Astrocyte (in vitro differentiated cells and primary cell): ENCODE measurements at regions not wholly inside any gene's neighbourhood (a gene's known extent, or its start where the extent isn't known, plus 50 kb on each side); places are given as distances from the start of the nearest gene placed in this dataset.

Source experiments
- DNase-seq: peaks from one replicate; pipeline ENCODE4 v3.0.0-alpha.2; 2010; ENCODE audit warnings: low read depth
- FAIRE-seq: peaks from 2 replicates; lab custom pipeline; 2011; peaks lifted over from hg19 to GRCh38; lab: Jason Lieb, UNC
- H2AFZ ChIP-seq: 2 replicates; pipeline ENCODE4 v1.6.0; 2012; ENCODE audit warnings: low read depth, low read length, inconsistent platforms
- H3K27ac ChIP-seq: 2 replicates; pipeline ENCODE4 v1.5.1; 2011; ENCODE audit warnings: low read depth, low read length, inconsistent platforms
- H3K27me3 ChIP-seq: 2 replicates; pipeline ENCODE4 v1.6.0; 2011; ENCODE audit warnings: low read length, inconsistent platforms; ENCODE audit not compliant: insufficient read depth
- H3K36me3 ChIP-seq: 2 replicates; pipeline ENCODE4 v1.5.1; 2011; ENCODE audit warnings: low read length, inconsistent platforms; ENCODE audit not compliant: insufficient read depth
- H3K4me1 ChIP-seq: 2 replicates; pipeline ENCODE4 v1.5.1; 2011; ENCODE audit warnings: low read length, inconsistent platforms; ENCODE audit not compliant: insufficient read depth
- H3K4me2 ChIP-seq: 2 replicates; pipeline ENCODE4 v1.6.0; 2012; ENCODE audit warnings: low read length, inconsistent platforms
- H3K4me3 ChIP-seq: 2 replicates; pipeline ENCODE4 v1.5.1; 2011; ENCODE audit warnings: low read depth, mild to moderate bottlenecking, low read length, inconsistent platforms; ENCODE audit not compliant: insufficient read depth
- H3K79me2 ChIP-seq: 2 replicates; pipeline ENCODE4 v1.6.0; 2012; ENCODE audit warnings: mild to moderate bottlenecking, low read length, inconsistent platforms; ENCODE audit not compliant: insufficient read depth
- H3K9ac ChIP-seq: 2 replicates; pipeline ENCODE4 v1.6.0; 2012; ENCODE audit warnings: mild to moderate bottlenecking, low read length, inconsistent platforms
- H3K9me3 ChIP-seq: 2 replicates; pipeline ENCODE4 v1.5.1; 2012; ENCODE audit warnings: low read depth, mild to moderate bottlenecking, low read length, inconsistent platforms; ENCODE audit not compliant: insufficient read depth
- H4K20me1 ChIP-seq: 2 replicates; pipeline ENCODE4 v1.6.0; 2012; ENCODE audit warnings: low read length, inconsistent platforms; ENCODE audit not compliant: insufficient read depth
- H3K27ac Mint-ChIP-seq: one replicate; pipeline ENCODE4 v1.8.0; 2021; ENCODE audit warnings: mild to moderate bottlenecking, mixed read lengths; ENCODE audit not compliant: unreplicated experiment
- H3K27me3 Mint-ChIP-seq: one replicate; pipeline ENCODE4 v1.8.0; 2021; ENCODE audit warnings: low read depth, mixed read lengths; ENCODE audit not compliant: unreplicated experiment
- H3K36me3 Mint-ChIP-seq: one replicate; pipeline ENCODE4 v1.8.0; 2021; ENCODE audit warnings: low read depth, mixed read lengths; ENCODE audit not compliant: unreplicated experiment
- H3K4me1 Mint-ChIP-seq: one replicate; pipeline ENCODE4 v1.8.0; 2021; ENCODE audit warnings: low read depth, mixed read lengths; ENCODE audit not compliant: unreplicated experiment
- H3K4me3 Mint-ChIP-seq: one replicate; pipeline ENCODE4 v1.8.0; 2021; ENCODE audit warnings: mild to moderate bottlenecking, moderate library complexity, mixed read lengths; ENCODE audit not compliant: unreplicated experiment
- H3K9me3 Mint-ChIP-seq: one replicate; pipeline ENCODE4 v1.8.0; 2021; ENCODE audit warnings: mild to moderate bottlenecking, mixed read lengths; ENCODE audit not compliant: unreplicated experiment
- CTCF ChIP-seq: IDR thresholded peaks from 2 replicates; pipeline ENCODE4 v1.5.1; 2011; ENCODE audit warnings: low read depth, mild to moderate bottlenecking, inconsistent platforms, low read length, moderate library complexity; ENCODE audit not compliant: insufficient read depth
- EZH2 ChIP-seq: IDR thresholded peaks from 2 replicates; pipeline ENCODE4 v1.6.1; 2012; ENCODE audit warnings: mild to moderate bottlenecking, low read length, inconsistent platforms; ENCODE audit not compliant: insufficient read depth

GRCh38 chrY:7684546-7684945 lies 773.0 kb upstream of the AMELY start:
- Mint-ChIP-seq H3K36me3 (no peaks in the 10 kb centered on the region), H3K4me1 (peaks cover 18% of the 10 kb centered on the region), H3K9me3 (peaks cover 2% of the 10 kb centered on the region), H3K27me3 (no peaks in the 10 kb centered on the region), H3K27ac (no peak overlapping the region), H3K4me3 (no peak overlapping the region)
- Histone ChIP-seq H3K9ac (no peak overlapping the region), H3K27ac (no peak overlapping the region), H3K79me2 (no peaks in the 10 kb centered on the region), H3K27me3 (no peaks in the 10 kb centered on the region), H3K4me1 (peaks cover 6% of the 10 kb centered on the region), H3K4me2 (no peak overlapping the region), H3K36me3 (no peaks in the 10 kb centered on the region), H4K20me1 (no peaks in the 10 kb centered on the region), H3K9me3 (no peaks in the 10 kb centered on the region), H3K4me3 (no peak overlapping the region), H2AFZ (no peak overlapping the region)
- DNase-seq (no peak), FAIRE-seq (no peak)
- no peak for TF ChIP-seq CTCF
- TF ChIP-seq EZH2, result no peak

DNA sequence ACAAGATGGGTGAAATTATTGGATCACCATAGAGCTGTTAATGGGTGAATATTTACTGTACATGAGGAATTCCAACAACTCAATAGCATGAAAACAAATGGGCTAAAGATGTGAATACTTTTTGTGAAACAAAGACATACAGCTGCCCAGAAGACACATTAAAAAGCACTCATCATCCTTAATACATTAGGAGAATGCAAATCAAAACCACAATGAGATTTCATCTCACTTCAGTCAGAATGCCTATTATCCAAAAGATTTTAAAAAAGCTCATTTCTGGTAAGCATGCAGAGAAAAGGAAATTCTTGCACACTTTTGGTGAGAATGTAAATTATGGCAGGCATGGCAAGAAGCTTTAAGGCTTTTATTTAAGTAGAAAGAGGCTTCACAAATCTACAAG lies 770.8 kb upstream of the AMELY start:
- DNase-seq (no peak), FAIRE-seq (no peak)
- no peaks in the 10 kb centered on the region for H3K36me3 ChIP-seq
- Mint-ChIP-seq H3K36me3 (no peaks in the 10 kb centered on the region), H3K9me3 (no peaks in the 10 kb centered on the region), H3K27me3 (no peaks in the 10 kb centered on the region), H3K4me3 (no peak overlapping the region), H3K4me1 (peaks cover 18% of the 10 kb centered on the region), H3K27ac (no peak overlapping the region)
- H2AFZ ChIP-seq, result no peak overlapping the region
- H3K79me2 ChIP-seq, result no peaks in the 10 kb centered on the region
- no peak overlapping the region for H3K27ac ChIP-seq
- no peaks in the 10 kb centered on the region for H3K27me3 ChIP-seq
- no peak overlapping the region for H3K9ac ChIP-seq
- H3K4me2 ChIP-seq, result no peak overlapping the region
- no peaks in the 10 kb centered on the region for H4K20me1 ChIP-seq
- TF ChIP-seq EZH2 (no peak), CTCF (no peak)
- no peaks in the 10 kb centered on the region for H3K9me3 ChIP-seq
- peaks cover 6% of the 10 kb centered on the region for H3K4me1 ChIP-seq
- no peak overlapping the region for H3K4me3 ChIP-seq

DNA sequence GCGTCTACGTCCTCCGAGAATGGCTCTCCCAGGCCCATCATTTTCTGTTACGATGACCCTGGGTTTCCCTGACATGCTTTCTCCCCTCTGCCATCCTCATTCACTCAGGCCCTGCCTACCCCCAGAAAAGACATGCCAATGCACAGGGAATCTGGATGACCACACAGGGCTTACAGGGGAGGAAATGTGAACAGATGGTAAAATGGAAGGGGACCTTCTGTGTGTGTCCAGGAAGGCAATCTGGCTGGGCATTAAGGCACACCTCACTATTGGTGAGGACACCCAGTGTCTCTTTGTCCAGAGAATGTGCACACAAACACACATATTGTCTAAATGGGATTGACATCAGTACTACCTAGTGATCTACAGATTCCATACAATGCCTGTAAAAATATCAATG lies 769.9 kb upstream of the AMELY start:
- H3K27ac ChIP-seq, result no peak overlapping the region
- no peak overlapping the region for H3K9ac ChIP-seq
- H3K4me3 ChIP-seq, result no peak overlapping the region
- no peaks in the 10 kb centered on the region for H3K9me3 ChIP-seq
- no peaks in the 10 kb centered on the region for H4K20me1 ChIP-seq
- H3K27ac Mint-ChIP-seq, result no peak overlapping the region
- no peaks in the 10 kb centered on the region for H3K9me3 Mint-ChIP-seq
- peaks cover 12% of the 10 kb centered on the region for H3K4me1 Mint-ChIP-seq
- H3K36me3 Mint-ChIP-seq, result no peaks in the 10 kb centered on the region
- H3K79me2 ChIP-seq, result no peaks in the 10 kb centered on the region
- no peak for TF ChIP-seq CTCF
- no peak for TF ChIP-seq EZH2
- FAIRE-seq (no peak), DNase-seq (no peak)
- no peak overlapping the region for H2AFZ ChIP-seq
- H3K4me2 ChIP-seq, result no peak overlapping the region
- H3K4me1 ChIP-seq, result peaks cover 6% of the 10 kb centered on the region
- no peaks in the 10 kb centered on the region for H3K27me3 Mint-ChIP-seq
- no peak overlapping the region for H3K4me3 Mint-ChIP-seq
- H3K36me3 ChIP-seq, result no peaks in the 10 kb centered on the region
- no peaks in the 10 kb centered on the region for H3K27me3 ChIP-seq
